Thoracic aorta (tissue), 2 donors: ENCODE measurements at regions not wholly inside any gene's neighbourhood (a gene's known extent, or its start where the extent isn't known, plus 50 kb on each side); places are given as distances from the start of the nearest gene placed in this dataset.

Source experiments
- ATAC-seq: fragments of 150-250 bp; one replicate; pipeline ENCODE4 v1.8.0; 2017; ENCODE audit warnings: low read depth; ENCODE audit not compliant: insufficient number of reproducible peaks, low FRiP score
- DNase-seq: peaks from one replicate; pipeline ENCODE4 v3.0.0-alpha.2; 2020; ENCODE audit warnings: low spot score
- H3K27ac ChIP-seq, 2 donors: fragments of 200-600 bp; sonication (generic); 1 replicate in 1 of 2; 2 replicates in 1 of 2; pipeline ENCODE4 v1.5.1; 2016; ENCODE audit warnings: mild to moderate bottlenecking in 2 of 2, moderate library complexity in 2 of 2
- H3K27me3 ChIP-seq: fragments of 200-600 bp; sonication (generic); replicated peaks from 2 replicates; pipeline ENCODE4 v1.6.0; 2016; ENCODE audit warnings: mild to moderate bottlenecking; ENCODE audit not compliant: insufficient read depth
- H3K36me3 ChIP-seq: fragments of 200-600 bp; sonication (generic); one replicate; pipeline ENCODE4 v1.5.1; 2016
- H3K4me1 ChIP-seq, 2 donors: fragments of 200-600 bp; sonication (generic); 1 replicate in 1 of 2; 2 replicates in 1 of 2; pipeline versions ENCODE4 v1.5.1 to v1.6.0; 2016; ENCODE audit warnings: low read depth in 2 of 2, mild to moderate bottlenecking in 1 of 2; ENCODE audit not compliant: control insufficient read depth in 1 of 2
- H3K4me3 ChIP-seq: fragments of 200-600 bp; sonication (generic); 2 replicates; pipeline ENCODE4 v1.5.1; 2016; ENCODE audit warnings: mild to moderate bottlenecking
- H3K9me3 ChIP-seq: fragments of 200-600 bp; sonication (generic); 2 replicates; pipeline ENCODE4 v1.5.1; 2016
- CTCF ChIP-seq: fragments of 200-600 bp; sonication (generic); IDR thresholded peaks from one replicate; pipeline ENCODE4 v1.5.1; 2019; ENCODE audit warnings: antibody characterized with exemption

GRCh38 chr4:177692907-177693306, 250.7 kb upstream of the AGA start:
- H3K27ac ChIP-seq = no peak overlapping the region
- no peak overlapping the region for H3K4me3 ChIP-seq
- no peaks in the 10 kb centered on the region for H3K36me3 ChIP-seq
- H3K4me1 ChIP-seq = no peaks in the 10 kb centered on the region
- no peak for DNase-seq
- no peak for ATAC-seq
- TF ChIP-seq CTCF = no peak
- no peaks in the 10 kb centered on the region for H3K27me3 ChIP-seq
- H3K9me3 ChIP-seq = no peaks in the 10 kb centered on the region

GRCh38 chr4:177696438-177696966, 254.3 kb upstream of the AGA start:
- no peak for DNase-seq
- ATAC-seq = no peak

GRCh38 chr4:177699365-177700213, 257.4 kb upstream of the AGA start:
- no peaks in the 10 kb centered on the region for H3K9me3 ChIP-seq
- H3K4me1 ChIP-seq = peaks cover 3 to 8% of the 10 kb centered on the region in 2 donors
- no peak overlapping the region for H3K27ac ChIP-seq
- H3K4me3 ChIP-seq = no peak overlapping the region
- no peaks in the 10 kb centered on the region for H3K36me3 ChIP-seq
- no peak for DNase-seq
- H3K27me3 ChIP-seq = no peaks in the 10 kb centered on the region
- peak; percentile 36 for ATAC-seq
- no peak for TF ChIP-seq CTCF

More at GRCh38 chr4:177696438-177696966, 254.3 kb upstream of the AGA start:
- Histone ChIP-seq H3K27me3 (no peaks in the 10 kb centered on the region), H3K4me3 (no peak overlapping the region), H3K9me3 (no peaks in the 10 kb centered on the region), H3K27ac (no peak overlapping the region), H3K4me1 (peaks cover 3 to 8% of the 10 kb centered on the region in 2 donors), H3K36me3 (no peaks in the 10 kb centered on the region)
- TF ChIP-seq CTCF = no peak

GRCh38 chr4:177706916-177707315, 264.7 kb upstream of the AGA start:
- DNase-seq (no peak), ATAC-seq (no peak)
- H3K9me3 ChIP-seq = no peaks in the 10 kb centered on the region

More at GRCh38 chr4:177706916-177707315, 264.7 kb upstream of the AGA start:
- Histone ChIP-seq H3K4me1 (no peaks in the 10 kb centered on the region), H3K27me3 (no peaks in the 10 kb centered on the region), H3K36me3 (no peaks in the 10 kb centered on the region), H3K4me3 (no peak overlapping the region), H3K27ac (no peak overlapping the region)
- no peak for TF ChIP-seq CTCF
